GM04504 (cell line): ENCODE measurements at regions not wholly inside any gene's neighbourhood (a gene's known extent, or its start where the extent isn't known, plus 50 kb on each side); places are given as distances from the start of the nearest gene placed in this dataset.
"Not testable (repeated sequence)": the region's sequence is repeated elsewhere in the genome, so short reads cannot be mapped to it uniquely, and the experiment has no call there.

Experiments used
- DNase-seq: peaks from one replicate; pipeline ENCODE4 v3.0.0-alpha.2; 2012; ENCODE audit warnings: low read depth

DNA sequence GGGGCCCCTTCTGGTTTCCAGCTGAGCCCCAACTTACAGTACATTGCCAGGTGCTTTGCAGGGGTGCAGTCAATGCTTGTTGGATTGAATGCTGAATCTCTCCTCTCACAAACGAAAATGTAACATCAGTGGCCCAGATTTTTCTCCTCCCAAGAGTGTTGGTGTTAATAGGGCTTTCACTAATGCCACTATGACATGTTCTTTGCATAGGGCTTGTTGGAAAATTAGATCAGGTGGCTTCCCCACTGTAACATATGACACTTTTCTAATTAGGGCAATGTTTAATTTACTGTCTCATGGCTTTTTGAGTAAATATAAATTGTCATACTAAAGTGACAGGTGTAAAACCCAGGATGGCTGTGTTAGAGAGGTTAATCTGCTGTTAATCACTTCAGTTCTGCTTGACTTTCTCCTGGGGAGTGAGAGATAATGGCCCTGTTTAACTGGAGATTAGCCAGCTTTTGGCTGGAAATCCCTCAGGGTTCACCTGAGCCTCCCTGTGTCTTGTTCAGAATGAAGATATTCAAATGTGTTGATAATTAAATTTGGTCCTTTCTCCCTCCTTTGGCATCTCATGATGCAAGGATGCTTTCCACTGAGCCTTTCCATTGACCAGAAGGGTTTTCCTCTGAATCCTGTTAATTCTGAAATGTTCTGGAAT, 502.3 kb downstream of the RBFOX1 start:
- no peak for DNase-seq

DNA sequence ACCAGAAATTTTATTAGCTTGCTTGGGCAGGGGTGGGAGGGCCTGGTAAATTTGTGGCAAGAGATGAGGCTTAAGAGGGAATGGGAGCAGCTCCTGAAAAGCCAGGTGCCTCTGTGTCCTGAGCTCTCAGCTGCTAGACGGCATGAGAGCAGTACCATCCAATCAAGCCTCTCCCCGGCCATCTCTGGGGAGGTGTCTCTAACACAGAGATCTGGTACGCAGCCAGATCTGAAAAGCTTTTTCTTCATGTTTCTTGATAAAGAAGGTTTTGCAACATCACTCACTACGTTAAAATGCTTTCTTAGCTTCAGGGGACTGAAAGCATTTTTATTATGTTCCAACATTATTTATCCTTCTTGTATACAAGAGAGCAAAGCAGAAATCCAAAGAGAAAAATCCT, 488.2 kb downstream of the RBFOX1 start:
- DNase-seq, result no peak

GRCh38 chr16:7805686-7806396, 473.2 kb downstream of the RBFOX1 start:
- DNase-seq, result no peak

GRCh38 chr16:7804635-7805195, 472.1 kb downstream of the RBFOX1 start:
- no peak for DNase-seq

DNA sequence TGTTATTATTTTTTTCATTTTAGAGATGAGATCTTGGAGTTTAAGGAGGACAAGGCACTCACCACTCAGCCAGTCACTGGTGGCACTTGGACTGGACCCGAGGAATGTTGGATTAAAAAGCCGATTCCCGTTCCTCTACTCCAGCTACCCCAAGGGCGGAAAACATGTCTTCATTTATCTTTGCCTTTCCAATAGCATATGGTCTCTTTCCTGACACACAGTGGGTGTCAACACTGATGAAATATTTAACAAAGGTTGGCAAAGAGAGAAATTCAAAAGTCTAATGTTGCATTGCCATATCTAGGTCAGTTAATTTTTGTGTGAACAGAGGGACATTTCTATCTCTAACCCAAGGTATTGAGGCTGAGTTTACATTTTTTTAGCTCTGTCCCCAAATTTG, 459.7 kb downstream of the RBFOX1 start:
- no peak for DNase-seq

DNA sequence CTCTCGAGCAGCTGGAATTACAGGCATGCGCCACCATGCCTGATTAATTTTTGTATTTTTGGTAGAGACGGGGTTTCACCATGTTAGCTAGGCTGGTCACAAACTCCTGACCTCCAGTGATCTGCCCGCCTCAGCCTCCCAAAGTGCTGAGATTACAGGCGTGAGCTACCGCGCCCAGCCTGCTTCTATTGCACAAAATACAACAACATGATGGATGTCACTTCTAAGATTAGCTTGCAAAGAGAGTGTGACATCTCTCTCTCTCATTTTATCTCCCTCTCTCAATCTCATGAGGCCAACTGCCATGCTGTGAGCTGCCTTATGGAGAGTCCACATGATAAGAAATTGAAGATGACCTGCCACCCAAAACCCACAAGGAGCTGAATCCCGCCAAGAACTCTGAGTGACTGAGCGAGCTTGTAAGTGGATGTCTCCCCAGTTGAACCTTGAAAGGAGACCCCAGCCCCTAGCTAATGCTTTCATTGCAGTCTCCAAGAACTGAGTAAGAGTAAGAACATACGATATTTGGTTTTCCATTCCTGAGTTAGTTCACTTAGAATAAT, 458.5 kb downstream of the RBFOX1 start:
- DNase-seq, result no peak

GRCh38 chr16:7775072-7775488, 442.4 kb downstream of the RBFOX1 start:
- DNase-seq, result no peak

DNA sequence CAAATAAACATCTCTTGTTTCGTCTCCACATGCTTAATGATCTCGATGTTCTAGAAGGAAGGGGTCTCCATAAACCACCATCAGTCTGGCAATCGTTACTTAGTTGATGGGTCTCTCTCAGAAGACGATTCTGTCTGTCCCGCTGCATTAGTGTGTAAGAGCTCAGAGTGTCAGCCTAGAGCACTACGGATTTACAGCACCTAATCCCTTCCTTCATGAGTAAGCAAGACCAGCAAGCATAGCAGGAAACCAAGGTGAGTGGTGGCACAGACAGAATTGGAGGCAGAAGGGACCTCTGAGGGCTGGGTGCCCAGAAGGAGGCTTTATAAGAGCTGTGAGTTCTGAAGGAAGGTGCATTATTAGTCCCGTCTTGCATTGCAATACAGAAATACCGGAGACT, 440.1 kb downstream of the RBFOX1 start:
- no peak for DNase-seq

DNA sequence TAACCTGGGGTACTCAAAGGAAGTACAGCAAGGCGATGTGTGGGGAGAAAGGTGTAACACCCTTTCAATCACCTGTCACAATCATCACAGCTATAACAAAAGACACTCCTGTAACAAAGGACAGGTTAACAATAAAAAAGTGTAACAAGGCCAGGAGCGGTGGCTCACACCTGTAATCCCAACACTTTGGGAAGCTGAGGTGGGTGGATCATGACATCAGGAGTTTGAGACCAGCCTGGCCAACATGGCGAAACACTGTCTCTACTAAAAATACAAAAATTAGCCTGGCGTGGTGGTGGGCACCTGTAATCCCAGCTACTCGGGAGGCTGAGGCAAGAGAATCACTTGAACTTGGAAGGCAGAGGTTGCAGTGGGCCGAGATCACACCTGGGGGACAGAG, 436.4 kb downstream of the RBFOX1 start:
- not testable (repeated sequence) for DNase-seq

DNA sequence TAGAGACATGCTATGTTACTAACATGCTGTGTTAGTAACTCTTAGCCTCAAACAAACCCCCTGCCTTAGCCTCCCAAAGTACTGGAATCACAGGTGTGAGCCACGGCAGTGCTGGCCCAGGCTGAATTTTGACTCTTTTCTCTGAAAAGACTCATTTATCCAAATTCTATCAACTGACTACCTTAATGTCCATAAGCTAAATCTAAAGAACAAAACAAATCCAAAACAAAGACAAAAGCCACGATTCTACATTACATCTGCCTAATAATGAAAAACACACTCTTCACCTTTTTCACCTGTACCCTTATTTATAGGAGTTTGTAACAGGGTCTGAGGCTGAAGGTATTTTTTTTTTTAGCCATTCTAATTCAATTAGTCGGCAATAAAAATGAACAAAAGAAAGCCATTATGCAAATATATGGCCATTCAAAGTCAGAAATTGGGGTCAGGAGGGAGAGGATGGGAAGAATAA, 432.5 kb downstream of the RBFOX1 start:
- DNase-seq, result no peak

DNA sequence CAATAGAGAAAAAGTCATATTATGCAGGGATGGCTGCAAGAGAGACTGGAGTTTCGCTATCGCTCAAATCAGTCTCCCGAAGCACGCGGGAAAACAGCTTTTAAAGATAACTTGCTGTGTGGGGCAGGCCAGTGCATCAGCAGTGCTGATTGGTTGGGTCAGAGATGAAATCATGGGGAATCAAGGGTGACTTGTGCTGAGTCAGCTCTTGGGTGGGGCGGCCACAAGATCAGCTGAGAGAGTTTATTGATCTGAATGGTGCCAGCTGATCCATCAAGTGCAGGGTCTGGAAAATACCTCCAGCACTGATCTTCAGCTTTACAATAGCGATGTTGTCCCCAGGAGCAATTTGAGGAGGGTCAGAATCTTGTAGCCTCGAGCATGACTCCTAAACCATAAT, 430.5 kb downstream of the RBFOX1 start:
- no peak for DNase-seq
